GM12878 (cell line): ENCODE measurements at regions not wholly inside any gene's neighbourhood (a gene's known extent, or its start where the extent isn't known, plus 50 kb on each side); places are given as distances from the start of the nearest gene placed in this dataset.

Experiments used
- ATAC-seq: fragments of 200-7000 bp; cut with Tn5 transposase; 3 replicates; pipeline ENCODE4 v1.9.1; 2020; ENCODE audit warnings: mild to moderate bottlenecking, moderate library complexity
- BruUV-seq: library from RNA; stranded (reverse); fragments of 400-500 nt; replicated peaks from 2 replicates; lab custom pipeline; 2021; lab: Mats Ljungman, UMichigan
- CTCF ChIA-PET: fragments of 300-600 bp; sonication (Branson Sonifier 250); formaldehyde crosslinking; extraction: SDS; loops from one replicate; lab custom pipeline; 2021; ENCODE audit warnings: inconsistent platforms; lab: Yijun Ruan, JAX
- POLR2A ChIA-PET: fragments of 350-600 bp; formaldehyde crosslinking; extraction: SDS; loops from one replicate; lab custom pipeline; 2021; ENCODE audit warnings: inconsistent platforms; lab: Charles Lee
- RAD21 ChIA-PET: fragments of 300-600 bp; sonication (Branson Sonifier 250); formaldehyde crosslinking; loops from one replicate; lab custom pipeline; 2023; ENCODE audit warnings: antibody characterized with exemption; ENCODE audit not compliant: unreplicated experiment; lab: Charles Lee
- SMC1A ChIA-PET: fragments of 300-600 bp; sonication (Branson Sonifier 250); formaldehyde crosslinking; loops from one replicate; lab custom pipeline; 2023; ENCODE audit not compliant: unreplicated experiment, uncharacterized antibody; lab: Charles Lee
- DNase-seq: peaks from one replicate; pipeline ENCODE4 v3.0.0-alpha.2; 2011; ENCODE audit warnings: low read depth, low spot score
- FAIRE-seq: peaks from 3 replicates; lab custom pipeline; 2011; peaks lifted over from hg19 to GRCh38; lab: Jason Lieb, UNC
- H2AFZ ChIP-seq: 2 replicates; pipeline ENCODE4 v1.6.0; 2011; ENCODE audit warnings: low read depth, low read length, control low read depth; ENCODE audit not compliant: control insufficient read depth
- H3K27ac ChIP-seq: 2 replicates; pipeline ENCODE4 v1.5.1; 2011; ENCODE audit warnings: control low read depth; ENCODE audit not compliant: control insufficient read depth, insufficient read depth
- H3K27me3 ChIP-seq, 2 experiments: replicated peaks in 1 of 2; 2 replicates each; pipeline versions ENCODE4 v1.6.0 to v1.6.1; 2011; ENCODE audit warnings: low read length in 1 of 2; ENCODE audit not compliant: control insufficient read depth in 2 of 2, insufficient read depth in 2 of 2
- H3K36me3 ChIP-seq, 2 experiments: 2 replicates each; pipeline ENCODE4 v1.5.1; 2011; ENCODE audit warnings: low read length in 1 of 2; ENCODE audit not compliant: control insufficient read depth in 2 of 2, insufficient read depth in 2 of 2
- H3K4me1 ChIP-seq: 2 replicates; pipeline ENCODE4 v1.6.1; 2011; ENCODE audit warnings: mild to moderate bottlenecking, low read length, moderate library complexity, mixed read lengths; ENCODE audit not compliant: control insufficient read depth, insufficient read depth
- H3K4me2 ChIP-seq: 2 replicates; pipeline ENCODE4 v1.6.0; 2011; ENCODE audit warnings: control low read depth; ENCODE audit not compliant: control insufficient read depth, insufficient read depth
- H3K4me3 ChIP-seq: fragments of 200-600 bp; sonication (generic); 2 replicates; pipeline ENCODE4 v1.5.1; 2016
- H3K79me2 ChIP-seq: 2 replicates; pipeline ENCODE4 v1.6.0; 2011; ENCODE audit warnings: low read length; ENCODE audit not compliant: control insufficient read depth, insufficient read depth
- H3K9ac ChIP-seq: 2 replicates; pipeline ENCODE4 v1.8.0; 2011; ENCODE audit warnings: low read length, control low read depth, mixed read lengths; ENCODE audit not compliant: control insufficient read depth, insufficient read depth
- H3K9me3 ChIP-seq: replicated peaks from 3 replicates; pipeline ENCODE4 v1.5.1; 2011; ENCODE audit warnings: mild to moderate bottlenecking, low read length; ENCODE audit not compliant: control insufficient read depth, insufficient read depth
- H4K20me1 ChIP-seq: 2 replicates; pipeline ENCODE4 v1.6.0; 2011; ENCODE audit not compliant: control insufficient read depth, insufficient read depth
- CBX3 ChIP-seq: fragments of 200-600 bp; sonication (generic); IDR thresholded peaks from 2 replicates; pipeline ENCODE4 v1.6.1; 2016; ENCODE audit warnings: low read depth, borderline replicate concordance
- CEBPB ChIP-seq, 2 experiments: fragments of 150-350 bp in 1 of 2; IDR thresholded peaks; 2 replicates each; pipeline ENCODE4 v1.6.1; 2012 to 2014; ENCODE audit warnings: low read depth in 2 of 2, low read length in 2 of 2, borderline replicate concordance in 1 of 2, inconsistent platforms in 1 of 2
- CHD1 ChIP-seq: IDR thresholded peaks from 2 replicates; pipeline ENCODE4 v1.6.1; 2012; ENCODE audit warnings: low read depth, low read length, improper control_type of control experiment
- DPF2 ChIP-seq: fragments of 450-650 bp; IDR thresholded peaks from 2 replicates; pipeline ENCODE4 v1.6.1; 2017; ENCODE audit warnings: mild to moderate bottlenecking
- HDAC2 ChIP-seq: fragments of 200-600 bp; sonication (generic); IDR thresholded peaks from 2 replicates; pipeline ENCODE4 v1.6.1; 2017
- IKZF1 ChIP-seq: fragments of 450-650 bp; conservative IDR thresholded peaks from 2 replicates; pipeline ENCODE4 v1.6.1; 2017; ENCODE audit warnings: antibody characterized with exemption, mild to moderate bottlenecking
- KDM1A ChIP-seq: fragments of 200-600 bp; sonication (generic); IDR thresholded peaks from 2 replicates; pipeline ENCODE4 v1.6.1; 2016; ENCODE audit warnings: borderline replicate concordance
- KLF5 ChIP-seq: fragments of 450-650 bp; IDR thresholded peaks from 2 replicates; pipeline ENCODE4 v1.6.1; 2014; ENCODE audit warnings: mild to moderate bottlenecking; ENCODE audit not compliant: partially characterized antibody
- PAX8 ChIP-seq: fragments of 450-650 bp; IDR thresholded peaks from 2 replicates; pipeline ENCODE4 v1.6.1; 2017; ENCODE audit warnings: mild to moderate bottlenecking, moderate library complexity
- POU2F2 ChIP-seq: IDR thresholded peaks from 3 replicates; pipeline ENCODE4 v1.6.1; 2011; ENCODE audit warnings: low read depth, mild to moderate bottlenecking, low read length, borderline replicate concordance
- RAD51 ChIP-seq: fragments of 450-650 bp; IDR thresholded peaks from 2 replicates; pipeline ENCODE4 v1.6.1; 2016; ENCODE audit warnings: moderate library complexity, mild to moderate bottlenecking, inconsistent platforms
- SMAD1 ChIP-seq: fragments of 450-650 bp; IDR thresholded peaks from 2 replicates; pipeline ENCODE4 v1.6.1; 2018; ENCODE audit warnings: mild to moderate bottlenecking, low read depth; ENCODE audit not compliant: partially characterized antibody
- SPI1 ChIP-seq: IDR thresholded peaks from 2 replicates; pipeline ENCODE4 v1.6.1; 2011; ENCODE audit warnings: low read depth, mild to moderate bottlenecking, low read length, moderate library complexity, borderline replicate concordance; ENCODE audit not compliant: insufficient read depth
- TBL1XR1 ChIP-seq: IDR thresholded peaks from 2 replicates; pipeline ENCODE4 v1.6.1; 2012; ENCODE audit warnings: low read depth, low read length, improper control_type of control experiment
- WGBS: methylation state at CpG from one replicate; pipeline ENCODE4 v1.1.6; 2016; ENCODE audit warnings: low lambda C conversion rate; ENCODE audit not compliant: insufficient replicate concordance, insufficient coverage; ENCODE audit errors: missing lambda C conversion rate; 5-methylcytosine and 5-hydroxymethylcytosine counted together
- in situ Hi-C: fragments of 300-500 bp; cut with MboI; formaldehyde crosslinking; loops from 9 replicates; pipeline ENCODE4 v1.14.3; 2018; ENCODE audit warnings: mixed read lengths
- intact Hi-C: fragments of 100-400 bp; cut with micrococcal nuclease; formaldehyde crosslinking; loops from one replicate; pipeline ENCODE4 v1.14.2; 2022; ENCODE audit not compliant: unreplicated experiment
- TF ChIP-seq, protein P1 (sequence below): IDR thresholded peaks from 2 replicates; pipeline ENCODE4 v1.6.1; 2012; ENCODE audit warnings: low read depth, low read length, improper control_type of control experiment
- TF ChIP-seq, protein P2 (sequence below): fragments of 450-650 bp; IDR thresholded peaks from 2 replicates; pipeline ENCODE4 v1.6.1; 2017; ENCODE audit warnings: mild to moderate bottlenecking, low read depth, inconsistent platforms; ENCODE audit not compliant: poor library complexity, severe bottlenecking
- TF ChIP-seq, protein P3 (sequence below): fragments of 450-650 bp; IDR thresholded peaks from 2 replicates; pipeline ENCODE4 v1.6.1; 2017; ENCODE audit warnings: mild to moderate bottlenecking, moderate library complexity
- TF ChIP-seq, protein P4 (sequence below): IDR thresholded peaks from 2 replicates; pipeline ENCODE4 v1.6.1; 2011; ENCODE audit warnings: borderline replicate concordance, low read depth, mild to moderate bottlenecking, moderate library complexity, low read length; ENCODE audit not compliant: insufficient read depth, poor library complexity, severe bottlenecking

DNA sequence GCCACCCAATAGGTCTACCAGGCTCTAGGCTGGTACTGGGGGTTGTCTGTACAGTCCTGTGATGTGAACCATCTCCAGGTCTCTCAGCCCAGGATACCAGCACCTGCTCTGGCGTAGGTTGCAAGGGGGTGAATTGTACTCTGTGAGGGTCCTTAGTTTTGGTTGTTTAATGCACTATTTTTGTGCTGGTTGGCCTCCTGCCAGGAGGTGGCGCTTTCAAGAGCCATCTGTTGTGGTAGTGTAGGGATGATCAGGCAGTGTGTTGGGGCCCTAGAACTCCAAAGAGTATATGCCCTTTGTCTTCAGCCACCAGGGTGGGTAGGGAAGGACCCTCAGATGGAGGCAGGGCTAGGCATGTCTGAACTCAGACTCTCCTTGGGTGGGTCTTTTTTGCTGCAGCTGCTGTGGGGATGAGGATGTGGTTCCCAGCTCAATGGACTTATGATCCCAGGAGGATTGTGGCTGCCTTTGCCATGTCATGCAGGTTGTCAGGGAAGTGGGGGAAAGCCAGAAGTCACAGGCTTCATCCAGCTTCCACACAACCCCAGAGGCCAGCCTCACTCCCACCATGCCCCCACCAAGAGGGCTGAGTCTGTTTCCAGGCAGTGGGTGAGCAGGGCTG lies 301.8 kb upstream of the CHRM3 start:
- Histone ChIP-seq H3K36me3 (no peaks in the 10 kb centered on the region), H3K79me2 (no peaks in the 10 kb centered on the region), H4K20me1 (no peaks in the 10 kb centered on the region), H3K27ac (no peak overlapping the region), H2AFZ (no peak overlapping the region), H3K9me3 (no peaks in the 10 kb centered on the region), H3K27me3 (no peaks in the 10 kb centered on the region; a peak in 1 of 4 replicates), H3K4me2 (no peak overlapping the region), H3K4me1 (no peaks in the 10 kb centered on the region), H3K4me3 (no peak overlapping the region), H3K9ac (no peak overlapping the region)
- RAD21 ChIA-PET = no interaction called here
- CTCF ChIA-PET = interaction anchor here (0.5 to 1.6 kb wide), 2 partner anchors 813 to 1264 kb away, joined by 3 to 4 read pairs; no protein-coding TSS in a partner anchor
- in situ Hi-C loops = no loop called here
- BruUV-seq = no TSS peak
- intact Hi-C loops = no loop called here
- no peak for ATAC-seq
- FAIRE-seq = no peak
- no peak for TF ChIP-seq KLF5
- TF ChIP-seq, protein P1, sequence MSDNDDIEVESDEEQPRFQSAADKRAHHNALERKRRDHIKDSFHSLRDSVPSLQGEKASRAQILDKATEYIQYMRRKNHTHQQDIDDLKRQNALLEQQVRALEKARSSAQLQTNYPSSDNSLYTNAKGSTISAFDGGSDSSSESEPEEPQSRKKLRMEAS = no peak
- TF ChIP-seq PAX8 = no peak
- TF ChIP-seq CEBPB (IDR thresholded peaks at IDR 0.05; ENCODE audit: borderline replicate concordance in 1 of 2, low read depth in 2 of 2, low read length in 2 of 2) = no peak
- TF ChIP-seq DPF2 = no peak
- TF ChIP-seq HDAC2 = no peak
- TF ChIP-seq KDM1A = no peak
- TF ChIP-seq RAD51 = no peak
- TF ChIP-seq, protein P2, sequence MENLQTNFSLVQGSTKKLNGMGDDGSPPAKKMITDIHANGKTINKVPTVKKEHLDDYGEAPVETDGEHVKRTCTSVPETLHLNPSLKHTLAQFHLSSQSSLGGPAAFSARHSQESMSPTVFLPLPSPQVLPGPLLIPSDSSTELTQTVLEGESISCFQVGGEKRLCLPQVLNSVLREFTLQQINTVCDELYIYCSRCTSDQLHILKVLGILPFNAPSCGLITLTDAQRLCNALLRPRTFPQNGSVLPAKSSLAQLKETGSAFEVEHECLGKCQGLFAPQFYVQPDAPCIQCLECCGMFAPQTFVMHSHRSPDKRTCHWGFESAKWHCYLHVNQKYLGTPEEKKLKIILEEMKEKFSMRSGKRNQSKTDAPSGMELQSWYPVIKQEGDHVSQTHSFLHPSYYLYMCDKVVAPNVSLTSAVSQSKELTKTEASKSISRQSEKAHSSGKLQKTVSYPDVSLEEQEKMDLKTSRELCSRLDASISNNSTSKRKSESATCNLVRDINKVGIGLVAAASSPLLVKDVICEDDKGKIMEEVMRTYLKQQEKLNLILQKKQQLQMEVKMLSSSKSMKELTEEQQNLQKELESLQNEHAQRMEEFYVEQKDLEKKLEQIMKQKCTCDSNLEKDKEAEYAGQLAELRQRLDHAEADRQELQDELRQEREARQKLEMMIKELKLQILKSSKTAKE = no peak
- no peak for TF ChIP-seq POU2F2
- TF ChIP-seq SPI1 = no peak
- no peak for TF ChIP-seq IKZF1
- TF ChIP-seq, protein P3, sequence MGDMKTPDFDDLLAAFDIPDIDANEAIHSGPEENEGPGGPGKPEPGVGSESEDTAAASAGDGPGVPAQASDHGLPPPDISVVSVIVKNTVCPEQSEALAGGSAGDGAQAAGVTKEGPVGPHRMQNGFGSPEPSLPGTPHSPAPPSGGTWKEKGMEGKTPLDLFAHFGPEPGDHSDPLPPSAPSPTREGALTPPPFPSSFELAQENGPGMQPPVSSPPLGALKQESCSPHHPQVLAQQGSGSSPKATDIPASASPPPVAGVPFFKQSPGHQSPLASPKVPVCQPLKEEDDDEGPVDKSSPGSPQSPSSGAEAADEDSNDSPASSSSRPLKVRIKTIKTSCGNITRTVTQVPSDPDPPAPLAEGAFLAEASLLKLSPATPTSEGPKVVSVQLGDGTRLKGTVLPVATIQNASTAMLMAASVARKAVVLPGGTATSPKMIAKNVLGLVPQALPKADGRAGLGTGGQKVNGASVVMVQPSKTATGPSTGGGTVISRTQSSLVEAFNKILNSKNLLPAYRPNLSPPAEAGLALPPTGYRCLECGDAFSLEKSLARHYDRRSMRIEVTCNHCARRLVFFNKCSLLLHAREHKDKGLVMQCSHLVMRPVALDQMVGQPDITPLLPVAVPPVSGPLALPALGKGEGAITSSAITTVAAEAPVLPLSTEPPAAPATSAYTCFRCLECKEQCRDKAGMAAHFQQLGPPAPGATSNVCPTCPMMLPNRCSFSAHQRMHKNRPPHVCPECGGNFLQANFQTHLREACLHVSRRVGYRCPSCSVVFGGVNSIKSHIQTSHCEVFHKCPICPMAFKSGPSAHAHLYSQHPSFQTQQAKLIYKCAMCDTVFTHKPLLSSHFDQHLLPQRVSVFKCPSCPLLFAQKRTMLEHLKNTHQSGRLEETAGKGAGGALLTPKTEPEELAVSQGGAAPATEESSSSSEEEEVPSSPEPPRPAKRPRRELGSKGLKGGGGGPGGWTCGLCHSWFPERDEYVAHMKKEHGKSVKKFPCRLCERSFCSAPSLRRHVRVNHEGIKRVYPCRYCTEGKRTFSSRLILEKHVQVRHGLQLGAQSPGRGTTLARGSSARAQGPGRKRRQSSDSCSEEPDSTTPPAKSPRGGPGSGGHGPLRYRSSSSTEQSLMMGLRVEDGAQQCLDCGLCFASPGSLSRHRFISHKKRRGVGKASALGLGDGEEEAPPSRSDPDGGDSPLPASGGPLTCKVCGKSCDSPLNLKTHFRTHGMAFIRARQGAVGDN = no peak
- TF ChIP-seq, protein P4, sequence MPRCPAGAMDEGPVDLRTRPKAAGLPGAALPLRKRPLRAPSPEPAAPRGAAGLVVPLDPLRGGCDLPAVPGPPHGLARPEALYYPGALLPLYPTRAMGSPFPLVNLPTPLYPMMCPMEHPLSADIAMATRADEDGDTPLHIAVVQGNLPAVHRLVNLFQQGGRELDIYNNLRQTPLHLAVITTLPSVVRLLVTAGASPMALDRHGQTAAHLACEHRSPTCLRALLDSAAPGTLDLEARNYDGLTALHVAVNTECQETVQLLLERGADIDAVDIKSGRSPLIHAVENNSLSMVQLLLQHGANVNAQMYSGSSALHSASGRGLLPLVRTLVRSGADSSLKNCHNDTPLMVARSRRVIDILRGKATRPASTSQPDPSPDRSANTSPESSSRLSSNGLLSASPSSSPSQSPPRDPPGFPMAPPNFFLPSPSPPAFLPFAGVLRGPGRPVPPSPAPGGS = no peak
- TF ChIP-seq TBL1XR1 = no peak
- TF ChIP-seq CBX3 = no peak
- no peak for TF ChIP-seq CHD1
- no peak for TF ChIP-seq SMAD1
- SMC1A ChIA-PET = no interaction called here
- no peak for DNase-seq
- 17% methylated on average over 2 of the region's 2 CpGs for WGBS
- POLR2A ChIA-PET = interaction anchor here (0.6 kb wide), 1 partner anchor 98 kb away, joined by 9 read pairs; no protein-coding TSS in a partner anchor
